SK-N-MC (cell line): ENCODE measurements at regions not wholly inside any gene's neighbourhood (a gene's known extent, or its start where the extent isn't known, plus 50 kb on each side); places are given as distances from the start of the nearest gene placed in this dataset.

Source experiments
- DNase-seq: peaks from one replicate; pipeline ENCODE4 v3.0.0-alpha.2; 2011; ENCODE audit warnings: low read depth, low spot score
- H3K27ac ChIP-seq: fragments of 200-600 bp; sonication (generic); 2 replicates; pipeline ENCODE4 v1.5.1; 2016; ENCODE audit warnings: mixed run types
- H3K36me3 ChIP-seq: fragments of 200-600 bp; sonication (generic); 2 replicates; pipeline ENCODE4 v1.6.1; 2017; ENCODE audit warnings: antibody characterized with exemption, low read length, mixed read lengths; ENCODE audit not compliant: insufficient read depth
- H3K4me3 ChIP-seq: fragments of 200-600 bp; sonication (generic); 2 replicates; pipeline ENCODE4 v1.5.1; 2016
- H3K9ac ChIP-seq: fragments of 200-600 bp; sonication (generic); 2 replicates; pipeline ENCODE4 v1.8.0; 2017; ENCODE audit warnings: mixed run types, mixed read lengths; ENCODE audit not compliant: insufficient read length
- H3K9me3 ChIP-seq: fragments of 200-600 bp; sonication (generic); 2 replicates; pipeline ENCODE4 v1.6.1; 2017; ENCODE audit warnings: low read depth, mild to moderate bottlenecking, antibody characterized with exemption, low read length, moderate library complexity, mixed read lengths
- EZH2 ChIP-seq: fragments of 200-600 bp; sonication (generic); IDR thresholded peaks from one replicate; pipeline ENCODE4 v1.6.1; 2017; ENCODE audit warnings: antibody characterized with exemption
- FOXP2 ChIP-seq: optimal IDR thresholded peaks from 2 replicates; pipeline ENCODE3; 2011; ENCODE audit warnings: mild to moderate bottlenecking, moderate library complexity; ENCODE audit not compliant: insufficient read depth; ENCODE audit errors: extremely low read length, control extremely low read depth
- POLR2AphosphoS5 ChIP-seq: IDR thresholded peaks from 2 replicates; pipeline ENCODE4 v1.6.1; 2012; ENCODE audit warnings: mild to moderate bottlenecking, low read depth, low read length, borderline replicate concordance

- TF ChIP-seq EZH2 (no peak), POLR2AphosphoS5 (no peak), FOXP2 (no peak)
- no peak overlapping the region for H3K9ac ChIP-seq
These were observed 454.9 kb downstream of the SPRY1 start for GRCh38 chr4:123851521-123851920.

GRCh38 chr4:123853651-123854050 lies 457.1 kb downstream of the SPRY1 start:
- Histone ChIP-seq H3K4me3 (no peak overlapping the region), H3K9me3 (no peaks in the 10 kb centered on the region), H3K27ac (no peak overlapping the region), H3K36me3 (no peaks in the 10 kb centered on the region), H3K9ac (no peak overlapping the region)
- DNase-seq, result no peak
- TF ChIP-seq EZH2, result no peak
- TF ChIP-seq FOXP2, result no peak
- no peak for TF ChIP-seq POLR2AphosphoS5

More at GRCh38 chr4:123851521-123851920, 454.9 kb downstream of the SPRY1 start:
- H3K4me3 ChIP-seq, result no peak overlapping the region
- no peaks in the 10 kb centered on the region for H3K36me3 ChIP-seq
- no peak overlapping the region for H3K27ac ChIP-seq
- DNase-seq, result no peak
- no peaks in the 10 kb centered on the region for H3K9me3 ChIP-seq

GRCh38 chr4:123856689-123857545 lies 460.3 kb downstream of the SPRY1 start:
- Histone ChIP-seq H3K27ac (peak overlapping the region; percentile 95), H3K9ac (peak overlapping the region; percentile 73), H3K36me3 (no peaks in the 10 kb centered on the region), H3K4me3 (peak overlapping the region; percentile 74), H3K9me3 (no peaks in the 10 kb centered on the region)
- TF ChIP-seq EZH2 (no peak), POLR2AphosphoS5 (peak; percentile 12; the same call in 1 of the 2 replicates), FOXP2 (no peak)
- DNase-seq, result peak; percentile 61

GRCh38 chr4:123858465-123858864 lies 461.9 kb downstream of the SPRY1 start:
- no peak overlapping the region for H3K4me3 ChIP-seq
- H3K9me3 ChIP-seq, result no peaks in the 10 kb centered on the region
- H3K27ac ChIP-seq, result no peak overlapping the region
- DNase-seq, result no peak
- no peaks in the 10 kb centered on the region for H3K36me3 ChIP-seq
- TF ChIP-seq EZH2, result no peak
- TF ChIP-seq POLR2AphosphoS5, result no peak
- TF ChIP-seq FOXP2, result no peak
- H3K9ac ChIP-seq, result no peak overlapping the region

- Histone ChIP-seq H3K4me3 (no peak overlapping the region), H3K9ac (no peak overlapping the region), H3K9me3 (no peaks in the 10 kb centered on the region), H3K27ac (no peak overlapping the region), H3K36me3 (no peaks in the 10 kb centered on the region)
- TF ChIP-seq POLR2AphosphoS5 (no peak), FOXP2 (no peak), EZH2 (no peak)
- DNase-seq, result no peak
These were observed 466.2 kb downstream of the SPRY1 start for GRCh38 chr4:123862812-123863211.

- TF ChIP-seq POLR2AphosphoS5, result no peak
- TF ChIP-seq FOXP2, result no peak
- no peak for TF ChIP-seq EZH2
- Histone ChIP-seq H3K4me3 (no peak overlapping the region), H3K9ac (no peak overlapping the region)
These were observed 470.2 kb downstream of the SPRY1 start for GRCh38 chr4:123866796-123867195.

GRCh38 chr4:123867910-123868587 lies 471.5 kb downstream of the SPRY1 start:
- Histone ChIP-seq H3K27ac (no peak overlapping the region), H3K4me3 (no peak overlapping the region), H3K9ac (no peak overlapping the region), H3K36me3 (no peaks in the 10 kb centered on the region), H3K9me3 (no peaks in the 10 kb centered on the region)
- no peak for DNase-seq
- no peak for TF ChIP-seq FOXP2
- TF ChIP-seq EZH2, result no peak
- no peak for TF ChIP-seq POLR2AphosphoS5

More at GRCh38 chr4:123866796-123867195, 470.2 kb downstream of the SPRY1 start:
- no peaks in the 10 kb centered on the region for H3K9me3 ChIP-seq
- no peak for DNase-seq
- no peak overlapping the region for H3K27ac ChIP-seq
- no peaks in the 10 kb centered on the region for H3K36me3 ChIP-seq

GRCh38 chr4:123869286-123870215 lies 473.0 kb downstream of the SPRY1 start:
- TF ChIP-seq POLR2AphosphoS5, result no peak
- no peak for TF ChIP-seq EZH2
- no peak for TF ChIP-seq FOXP2
- no peak for DNase-seq
- no peak overlapping the region for H3K9ac ChIP-seq
- no peak overlapping the region for H3K27ac ChIP-seq
- H3K4me3 ChIP-seq, result no peak overlapping the region
- H3K9me3 ChIP-seq, result no peaks in the 10 kb centered on the region
- H3K36me3 ChIP-seq, result no peaks in the 10 kb centered on the region
